ENCODE measurements at regions not wholly inside any gene's neighbourhood (a gene's known extent, or its start where the extent isn't known, plus 50 kb on each side); places are given as distances from the start of the nearest gene placed in this dataset.

DNA sequence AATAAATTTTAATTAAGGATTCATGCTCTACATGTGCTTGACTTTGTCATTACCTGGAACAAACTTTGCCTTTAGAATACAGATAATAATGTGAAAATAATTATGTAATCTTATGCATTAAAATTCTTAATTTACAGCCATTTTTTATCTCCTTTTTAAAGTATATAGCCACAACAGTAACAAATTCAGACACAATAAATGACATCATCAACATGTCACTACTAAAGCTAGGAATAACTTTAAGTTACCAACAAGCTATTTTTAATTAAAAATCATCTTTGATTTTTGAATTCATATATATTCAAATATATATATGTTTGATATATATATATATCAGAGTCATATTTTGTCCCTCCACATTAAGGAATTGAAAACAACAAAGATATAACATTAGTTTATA, 107.7 kb downstream of the MAD2L1 start:
- TF ChIP-seq, protein P1, sequence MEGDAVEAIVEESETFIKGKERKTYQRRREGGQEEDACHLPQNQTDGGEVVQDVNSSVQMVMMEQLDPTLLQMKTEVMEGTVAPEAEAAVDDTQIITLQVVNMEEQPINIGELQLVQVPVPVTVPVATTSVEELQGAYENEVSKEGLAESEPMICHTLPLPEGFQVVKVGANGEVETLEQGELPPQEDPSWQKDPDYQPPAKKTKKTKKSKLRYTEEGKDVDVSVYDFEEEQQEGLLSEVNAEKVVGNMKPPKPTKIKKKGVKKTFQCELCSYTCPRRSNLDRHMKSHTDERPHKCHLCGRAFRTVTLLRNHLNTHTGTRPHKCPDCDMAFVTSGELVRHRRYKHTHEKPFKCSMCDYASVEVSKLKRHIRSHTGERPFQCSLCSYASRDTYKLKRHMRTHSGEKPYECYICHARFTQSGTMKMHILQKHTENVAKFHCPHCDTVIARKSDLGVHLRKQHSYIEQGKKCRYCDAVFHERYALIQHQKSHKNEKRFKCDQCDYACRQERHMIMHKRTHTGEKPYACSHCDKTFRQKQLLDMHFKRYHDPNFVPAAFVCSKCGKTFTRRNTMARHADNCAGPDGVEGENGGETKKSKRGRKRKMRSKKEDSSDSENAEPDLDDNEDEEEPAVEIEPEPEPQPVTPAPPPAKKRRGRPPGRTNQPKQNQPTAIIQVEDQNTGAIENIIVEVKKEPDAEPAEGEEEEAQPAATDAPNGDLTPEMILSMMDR (IDR thresholded peaks at IDR 0.05): no peak
- no peak for TF ChIP-seq POLR2A (IDR thresholded peaks at IDR 0.05)

Measured in testis (tissue), 2 donors.